MCF 10A (cell line): ENCODE measurements at regions not wholly inside any gene's neighbourhood (a gene's known extent, or its start where the extent isn't known, plus 50 kb on each side); places are given as distances from the start of the nearest gene placed in this dataset.
"Not testable (repeated sequence)": the region's sequence is repeated elsewhere in the genome, so short reads cannot be mapped to it uniquely, and the experiment has no call there.

Source experiments
- BruUV-seq: library from RNA; stranded (reverse); fragments of 400-500 nt; replicated peaks from 2 replicates; lab custom pipeline; 2021; lab: Mats Ljungman, UMichigan
- CTCF ChIA-PET: fragments of 300-600 bp; sonication (Branson Sonifier 250); formaldehyde crosslinking; extraction: SDS; loops from one replicate; lab custom pipeline; 2021; ENCODE audit warnings: antibody characterized with exemption, inconsistent platforms; lab: Yijun Ruan, JAX
- POLR2A ChIA-PET: fragments of 300-600, 350-650 bp; sonication (Branson Sonifier 250); formaldehyde crosslinking; extraction: SDS; loops from one replicate; lab custom pipeline; 2020; ENCODE audit warnings: antibody characterized with exemption, inconsistent platforms; lab: Yijun Ruan, JAX
- DNase-seq: peaks from one replicate; pipeline ENCODE4 v3.0.0-alpha.2; 2018; ENCODE audit not compliant: unreplicated experiment
- H3K27ac Mint-ChIP-seq: one replicate; pipeline ENCODE4 v1.8.0; 2022; ENCODE audit warnings: mild to moderate bottlenecking, low read depth, mixed read lengths; ENCODE audit not compliant: unreplicated experiment
- H3K27me3 Mint-ChIP-seq: one replicate; pipeline ENCODE4 v1.8.0; 2022; ENCODE audit warnings: mixed read lengths; ENCODE audit not compliant: insufficient read depth, unreplicated experiment
- H3K36me3 Mint-ChIP-seq: one replicate; pipeline ENCODE4 v1.8.0; 2022; ENCODE audit warnings: mild to moderate bottlenecking, moderate library complexity, mixed read lengths; ENCODE audit not compliant: insufficient read depth, unreplicated experiment
- H3K4me1 Mint-ChIP-seq: one replicate; pipeline ENCODE4 v1.8.0; 2022; ENCODE audit warnings: mixed read lengths; ENCODE audit not compliant: insufficient read depth, unreplicated experiment
- H3K4me3 Mint-ChIP-seq: one replicate; pipeline ENCODE4 v1.8.0; 2022; ENCODE audit warnings: mild to moderate bottlenecking, moderate library complexity, mixed read lengths; ENCODE audit not compliant: unreplicated experiment
- H3K9me3 Mint-ChIP-seq: one replicate; pipeline ENCODE4 v1.8.0; 2022; ENCODE audit warnings: mixed read lengths; ENCODE audit not compliant: unreplicated experiment
- CTCF ChIP-seq: fragments of 200-600 bp; IDR thresholded peaks from one replicate; pipeline ENCODE4 v1.8.0; 2022; ENCODE audit warnings: antibody characterized with exemption, mild to moderate bottlenecking; ENCODE audit not compliant: unreplicated experiment
- intact Hi-C: fragments of 100-400 bp; cut with micrococcal nuclease; formaldehyde crosslinking; loops from 2 replicates; pipeline ENCODE4 v1.14.1; 2022

GRCh38 chr4:57734104-57734670 is 624.0 kb upstream of the IGFBP7 start:
- ChIA-PET CTCF (interaction anchor here (0.7 kb wide), 1 partner anchor 205 kb away, joined by 4 read pairs; no protein-coding TSS in a partner anchor), POLR2A (interaction anchor here (0.6 kb wide), 1 partner anchor 17 kb away, joined by 3 read pairs; no protein-coding TSS in a partner anchor)
- BruUV-seq, result no TSS peak
- no peak for TF ChIP-seq CTCF
- no peak for DNase-seq
- Mint-ChIP-seq H3K4me3 (no peak overlapping the region), H3K9me3 (no peaks in the 10 kb centered on the region), H3K27ac (no peak overlapping the region), H3K4me1 (no peaks in the 10 kb centered on the region), H3K36me3 (no peaks in the 10 kb centered on the region), H3K27me3 (no peaks in the 10 kb centered on the region)
- intact Hi-C loops, result no loop called here

DNA sequence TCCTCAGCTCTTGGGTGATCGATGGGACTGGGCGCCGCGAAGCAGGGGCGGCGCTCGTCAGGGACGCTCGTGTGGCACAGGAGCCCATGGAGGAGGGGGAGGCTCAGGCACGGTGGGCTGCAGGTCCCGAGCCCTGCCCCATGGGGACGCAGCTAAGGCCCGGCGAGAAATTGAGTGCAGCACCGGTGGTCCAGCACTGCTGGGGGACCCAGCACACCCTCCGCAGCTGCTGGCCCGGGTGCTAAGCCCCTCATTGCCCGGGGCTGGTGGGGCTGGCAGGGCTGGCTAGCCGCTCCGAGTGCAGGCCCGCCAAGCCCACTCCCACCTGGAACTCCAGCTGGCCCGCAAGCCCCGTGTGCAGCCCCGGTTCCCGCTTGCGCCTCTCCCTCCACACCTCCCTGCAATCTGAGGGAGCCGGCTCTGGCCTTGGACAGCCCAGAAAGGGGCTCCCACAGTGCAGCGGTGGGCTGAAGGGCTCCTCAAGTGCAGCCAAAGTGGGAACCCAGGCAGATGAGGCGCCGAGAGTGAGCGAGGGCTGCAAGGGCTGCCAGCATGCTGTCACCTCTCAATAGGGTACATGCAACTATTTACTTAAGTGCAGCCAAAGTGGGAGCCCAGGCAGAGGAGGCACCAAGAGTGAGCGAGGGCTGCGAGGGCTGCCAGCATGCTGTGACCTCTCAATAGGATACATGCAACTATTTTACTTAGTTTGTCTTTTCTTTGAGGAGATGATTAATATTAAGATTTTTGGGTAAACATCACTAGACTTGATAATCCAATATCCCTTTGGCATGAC is 619.8 kb upstream of the IGFBP7 start:
- H3K4me1 Mint-ChIP-seq, H3K27ac Mint-ChIP-seq, H3K36me3 Mint-ChIP-seq: not testable (repeated sequence)

DNA sequence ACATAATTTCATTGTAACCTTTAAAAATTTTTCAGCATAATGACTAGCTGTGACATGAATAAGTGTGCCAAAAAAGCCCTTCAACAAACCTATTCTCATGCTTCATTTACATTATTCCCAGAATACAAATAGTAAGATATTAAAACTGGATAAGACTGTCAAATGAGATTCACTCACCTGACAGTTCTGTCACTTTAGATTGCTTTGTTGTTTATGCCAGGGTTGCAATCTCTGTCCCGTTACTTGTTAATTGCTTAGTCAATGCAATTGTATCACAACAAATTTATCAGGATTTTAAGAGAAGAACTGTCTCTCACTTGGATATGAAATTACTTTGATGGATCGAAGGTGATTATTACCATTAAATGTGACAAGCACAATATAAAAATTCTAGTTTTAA is 616.0 kb upstream of the IGFBP7 start:
- H3K4me3 Mint-ChIP-seq, result no peak overlapping the region
- H3K27me3 Mint-ChIP-seq, result no peaks in the 10 kb centered on the region
- CTCF ChIA-PET, result no interaction called here
- H3K36me3 Mint-ChIP-seq, result no peaks in the 10 kb centered on the region
- no TSS peak for BruUV-seq
- no peak for TF ChIP-seq CTCF
- DNase-seq, result no peak
- POLR2A ChIA-PET, result interaction anchor here (0.6 kb wide), 1 partner anchor 49 kb away, joined by 3 read pairs; no protein-coding TSS in a partner anchor
- H3K9me3 Mint-ChIP-seq, result no peaks in the 10 kb centered on the region
- intact Hi-C loops, result no loop called here
- no peak overlapping the region for H3K27ac Mint-ChIP-seq
- H3K4me1 Mint-ChIP-seq, result no peaks in the 10 kb centered on the region

More for the DNA sequence above, 619.8 kb upstream of the IGFBP7 start:
- CTCF ChIA-PET, intact Hi-C loops, H3K4me3 Mint-ChIP-seq, DNase-seq, BruUV-seq, H3K27me3 Mint-ChIP-seq, H3K9me3 Mint-ChIP-seq: not testable (repeated sequence)
- POLR2A ChIA-PET, result interaction anchor here (1.3 kb wide), 1 partner anchor 35 kb away, joined by 3 read pairs; no protein-coding TSS in a partner anchor

- peaks cover 7% of the 10 kb centered on the region for H3K9me3 Mint-ChIP-seq
- no peak overlapping the region for H3K4me3 Mint-ChIP-seq
- POLR2A ChIA-PET, result no interaction called here
- DNase-seq, result no peak
- intact Hi-C loops, result no loop called here
- CTCF ChIA-PET, result interaction anchor here (0.6 kb wide), 1 partner anchor 22 kb away, joined by 3 read pairs; no protein-coding TSS in a partner anchor
- TF ChIP-seq CTCF, result no peak
- no peaks in the 10 kb centered on the region for H3K4me1 Mint-ChIP-seq
- H3K36me3 Mint-ChIP-seq, result no peaks in the 10 kb centered on the region
- no peaks in the 10 kb centered on the region for H3K27me3 Mint-ChIP-seq
- H3K27ac Mint-ChIP-seq, result no peak overlapping the region
- BruUV-seq, result no TSS peak
Observed at GRCh38 chr4:57719456-57719855, 609.3 kb upstream of the IGFBP7 start.

- H3K27ac Mint-ChIP-seq, DNase-seq, H3K4me3 Mint-ChIP-seq, H3K36me3 Mint-ChIP-seq, POLR2A ChIA-PET, H3K27me3 Mint-ChIP-seq, intact Hi-C loops, H3K9me3 Mint-ChIP-seq, H3K4me1 Mint-ChIP-seq, BruUV-seq: not testable (repeated sequence)
- CTCF ChIA-PET, result interaction anchor here (0.6 kb wide), 1 partner anchor 70 kb away, joined by 3 read pairs; no protein-coding TSS in a partner anchor
Observed at GRCh38 chr4:57714313-57714712, 604.1 kb upstream of the IGFBP7 start.
